ENCODE measurements at regions not wholly inside any gene's neighbourhood (a gene's known extent, or its start where the extent isn't known, plus 50 kb on each side); places are given as distances from the start of the nearest gene placed in this dataset.

DNA sequence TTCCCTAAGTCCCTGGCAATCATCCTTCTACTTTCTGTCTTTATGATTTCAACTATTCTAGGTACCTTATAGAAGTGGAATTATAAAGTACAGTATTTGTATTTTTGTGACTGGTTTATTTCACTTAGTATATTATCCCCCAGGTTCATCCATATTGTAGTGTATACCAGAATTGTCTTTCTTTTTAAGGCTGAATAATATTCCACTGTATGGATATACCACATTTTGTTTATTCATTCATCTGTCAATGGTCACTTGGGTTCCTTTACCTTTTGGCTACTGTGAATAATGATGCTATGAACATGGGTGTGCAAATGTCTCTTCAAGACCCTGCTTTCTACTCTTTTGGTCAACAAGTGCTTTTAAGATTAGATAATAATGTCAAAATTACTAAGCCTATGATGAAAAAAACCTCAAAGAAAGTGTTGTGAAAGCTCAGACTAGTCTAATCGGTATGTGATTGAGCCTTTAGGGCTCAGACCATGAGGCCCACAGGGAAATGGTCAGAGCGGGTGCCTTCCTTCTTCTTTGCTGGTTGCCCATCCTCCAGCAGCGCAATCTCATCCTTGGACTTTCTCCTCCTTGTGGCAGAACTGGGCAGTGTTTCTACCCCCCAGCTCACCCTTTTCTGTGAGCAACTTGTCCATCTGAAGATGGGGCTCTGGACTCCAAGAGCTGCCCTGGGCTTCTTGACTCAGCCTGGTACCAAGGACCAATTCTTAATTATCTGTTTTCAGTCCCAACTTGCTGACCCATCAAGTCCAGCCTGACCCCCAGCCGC lies 105.4 kb downstream of the TTC8 start:
- H3K4me3 Mint-ChIP-seq (ENCODE audit: unreplicated experiment) = no peak overlapping the region
- no peak for DNase-seq (ENCODE audit: low spot score)
- TF ChIP-seq, protein P1, sequence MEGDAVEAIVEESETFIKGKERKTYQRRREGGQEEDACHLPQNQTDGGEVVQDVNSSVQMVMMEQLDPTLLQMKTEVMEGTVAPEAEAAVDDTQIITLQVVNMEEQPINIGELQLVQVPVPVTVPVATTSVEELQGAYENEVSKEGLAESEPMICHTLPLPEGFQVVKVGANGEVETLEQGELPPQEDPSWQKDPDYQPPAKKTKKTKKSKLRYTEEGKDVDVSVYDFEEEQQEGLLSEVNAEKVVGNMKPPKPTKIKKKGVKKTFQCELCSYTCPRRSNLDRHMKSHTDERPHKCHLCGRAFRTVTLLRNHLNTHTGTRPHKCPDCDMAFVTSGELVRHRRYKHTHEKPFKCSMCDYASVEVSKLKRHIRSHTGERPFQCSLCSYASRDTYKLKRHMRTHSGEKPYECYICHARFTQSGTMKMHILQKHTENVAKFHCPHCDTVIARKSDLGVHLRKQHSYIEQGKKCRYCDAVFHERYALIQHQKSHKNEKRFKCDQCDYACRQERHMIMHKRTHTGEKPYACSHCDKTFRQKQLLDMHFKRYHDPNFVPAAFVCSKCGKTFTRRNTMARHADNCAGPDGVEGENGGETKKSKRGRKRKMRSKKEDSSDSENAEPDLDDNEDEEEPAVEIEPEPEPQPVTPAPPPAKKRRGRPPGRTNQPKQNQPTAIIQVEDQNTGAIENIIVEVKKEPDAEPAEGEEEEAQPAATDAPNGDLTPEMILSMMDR (IDR thresholded peaks at IDR 0.05; ENCODE audit: unreplicated experiment) = no peak
- H3K27ac Mint-ChIP-seq (ENCODE audit: unreplicated experiment) = no peak overlapping the region
- H3K9me3 Mint-ChIP-seq (ENCODE audit: unreplicated experiment) = peaks cover 5% of the 10 kb centered on the region
- H3K36me3 Mint-ChIP-seq (ENCODE audit: low read depth, unreplicated experiment) = no peaks in the 10 kb centered on the region
- peaks cover 2% of the 10 kb centered on the region for H3K27me3 Mint-ChIP-seq (ENCODE audit: unreplicated experiment)
- no peaks in the 10 kb centered on the region for H3K4me1 Mint-ChIP-seq (ENCODE audit: unreplicated experiment)

DNA sequence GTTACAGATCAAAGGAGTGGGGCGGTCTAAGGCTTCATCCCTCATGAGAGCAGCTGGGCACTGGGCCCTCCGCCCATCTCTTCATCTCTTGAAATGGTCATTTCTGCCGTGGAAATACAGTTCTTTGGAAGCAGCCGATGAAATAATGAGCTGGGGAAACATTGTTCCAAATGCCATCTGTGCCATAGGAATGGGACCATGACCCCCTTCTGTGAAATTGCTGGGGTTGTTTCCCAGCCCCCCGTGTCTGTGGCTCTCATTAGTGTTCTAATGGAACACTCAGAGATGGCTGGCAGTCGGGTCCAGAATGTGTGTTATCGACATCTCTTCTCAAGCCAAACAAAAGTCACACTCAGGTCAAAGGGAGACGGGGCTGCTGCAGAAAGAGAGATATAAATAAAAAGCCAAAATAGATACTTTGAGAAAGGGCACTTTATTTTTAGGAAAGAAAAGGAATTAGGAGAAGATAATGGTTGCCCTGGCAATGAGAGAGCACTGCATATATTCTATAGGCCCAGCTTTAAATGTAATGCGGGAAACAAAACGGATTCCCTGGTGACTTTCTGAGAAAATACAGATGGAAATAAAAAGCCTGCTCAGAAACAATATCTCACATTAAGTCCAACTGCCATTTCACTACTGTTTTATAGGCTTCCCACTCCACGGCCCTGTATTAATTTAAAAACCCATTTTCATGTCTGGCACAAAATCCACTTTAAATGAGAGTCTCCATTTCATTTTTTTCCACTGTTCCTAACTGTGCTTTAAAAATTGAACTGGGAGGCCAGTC lies 107.1 kb downstream of the TTC8 start:
- DNase-seq (ENCODE audit: low spot score) = no peak
- Mint-ChIP-seq H3K9me3 (ENCODE audit: unreplicated experiment) (peaks cover 5% of the 10 kb centered on the region), H3K27ac (ENCODE audit: unreplicated experiment) (no peak overlapping the region), H3K36me3 (ENCODE audit: low read depth, unreplicated experiment) (no peaks in the 10 kb centered on the region), H3K4me3 (ENCODE audit: unreplicated experiment) (no peak overlapping the region), H3K4me1 (ENCODE audit: unreplicated experiment) (no peaks in the 10 kb centered on the region), H3K27me3 (ENCODE audit: unreplicated experiment) (peaks cover 2% of the 10 kb centered on the region)
- TF ChIP-seq, protein P1 (IDR thresholded peaks at IDR 0.05; ENCODE audit: unreplicated experiment) = no peak

DNA sequence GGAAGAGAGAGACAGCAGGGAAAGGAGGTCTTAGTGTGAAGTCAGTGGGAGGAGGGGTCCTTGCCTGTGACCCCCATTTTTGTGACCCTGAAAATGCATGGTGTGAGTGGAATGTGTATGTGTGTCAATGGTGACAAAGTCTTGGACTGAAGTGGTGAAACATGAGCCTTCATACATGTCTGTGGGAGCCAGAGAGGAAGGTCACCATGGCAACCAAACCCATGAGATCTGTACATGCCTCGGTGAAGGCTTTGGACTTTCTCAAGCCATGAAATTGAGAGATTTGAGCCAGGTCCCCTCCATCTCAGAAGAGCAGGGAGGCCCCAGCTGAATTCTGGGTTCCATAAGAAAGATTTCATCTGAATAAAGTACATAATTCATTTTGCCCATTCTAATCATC lies 108.7 kb downstream of the TTC8 start:
- Mint-ChIP-seq H3K4me3 (ENCODE audit: unreplicated experiment) (no peak overlapping the region), H3K27ac (ENCODE audit: unreplicated experiment) (no peak overlapping the region), H3K36me3 (ENCODE audit: low read depth, unreplicated experiment) (no peaks in the 10 kb centered on the region), H3K4me1 (ENCODE audit: unreplicated experiment) (no peaks in the 10 kb centered on the region), H3K27me3 (ENCODE audit: unreplicated experiment) (peaks cover 2% of the 10 kb centered on the region), H3K9me3 (ENCODE audit: unreplicated experiment) (peaks cover 5% of the 10 kb centered on the region)
- TF ChIP-seq, protein P1 (IDR thresholded peaks at IDR 0.05; ENCODE audit: unreplicated experiment) = no peak
- DNase-seq (ENCODE audit: low spot score) = no peak

DNA sequence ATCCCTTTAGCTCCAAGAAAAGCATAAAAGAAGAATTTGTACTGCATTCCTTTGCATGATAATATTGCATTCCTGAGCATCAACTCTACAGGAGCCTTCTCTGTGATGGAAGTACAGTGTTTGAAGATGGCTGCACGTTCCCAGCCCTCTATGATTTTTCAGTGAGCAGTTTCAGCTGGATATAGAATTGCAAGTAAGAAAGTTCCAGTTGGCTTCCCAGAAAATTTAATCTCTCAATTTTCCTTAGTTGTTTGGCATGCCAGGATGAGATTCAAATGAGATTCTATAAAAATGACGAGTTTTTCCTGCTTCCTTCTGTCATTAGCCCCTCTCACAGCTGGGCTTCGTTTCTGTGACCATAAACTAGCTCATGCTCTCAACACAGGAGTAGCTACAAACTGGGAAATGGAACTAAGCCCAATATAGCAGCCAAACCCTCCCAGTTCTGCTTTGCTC lies 109.9 kb downstream of the TTC8 start:
- H3K27me3 Mint-ChIP-seq (ENCODE audit: unreplicated experiment) = peaks cover 2% of the 10 kb centered on the region
- TF ChIP-seq, protein P1 (IDR thresholded peaks at IDR 0.05; ENCODE audit: unreplicated experiment) = no peak
- DNase-seq (ENCODE audit: low spot score) = no peak
- no peak overlapping the region for H3K4me3 Mint-ChIP-seq (ENCODE audit: unreplicated experiment)
- H3K36me3 Mint-ChIP-seq (ENCODE audit: low read depth, unreplicated experiment) = no peaks in the 10 kb centered on the region
- no peaks in the 10 kb centered on the region for H3K4me1 Mint-ChIP-seq (ENCODE audit: unreplicated experiment)
- H3K9me3 Mint-ChIP-seq (ENCODE audit: unreplicated experiment) = peaks cover 5% of the 10 kb centered on the region
- no peak overlapping the region for H3K27ac Mint-ChIP-seq (ENCODE audit: unreplicated experiment)

DNA sequence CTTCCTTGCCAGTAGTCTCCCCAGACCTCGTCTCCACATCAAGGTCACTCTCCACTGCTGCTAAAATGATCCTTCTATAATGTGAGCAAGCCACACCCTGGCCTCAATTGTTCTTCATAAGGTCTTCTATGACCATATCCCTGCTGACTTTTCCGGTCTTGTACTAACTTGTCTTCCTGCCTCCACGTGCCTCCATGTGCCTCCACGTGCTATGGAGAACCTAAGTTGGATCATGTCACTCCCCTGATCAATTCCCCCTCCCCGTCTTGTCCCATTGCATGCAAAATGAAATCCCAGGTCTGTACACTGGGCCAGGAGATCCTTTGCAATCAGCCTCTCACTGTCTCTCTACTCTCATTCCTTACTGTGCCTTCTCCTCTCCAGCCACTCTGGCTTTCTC lies 110.6 kb downstream of the TTC8 start:
- peaks cover 2% of the 10 kb centered on the region for H3K27me3 Mint-ChIP-seq (ENCODE audit: unreplicated experiment)
- no peaks in the 10 kb centered on the region for H3K9me3 Mint-ChIP-seq (ENCODE audit: unreplicated experiment)
- DNase-seq (ENCODE audit: low spot score) = no peak
- no peaks in the 10 kb centered on the region for H3K4me1 Mint-ChIP-seq (ENCODE audit: unreplicated experiment)
- TF ChIP-seq, protein P1 (IDR thresholded peaks at IDR 0.05; ENCODE audit: unreplicated experiment) = no peak
- H3K4me3 Mint-ChIP-seq (ENCODE audit: unreplicated experiment) = no peak overlapping the region
- no peak overlapping the region for H3K27ac Mint-ChIP-seq (ENCODE audit: unreplicated experiment)
- H3K36me3 Mint-ChIP-seq (ENCODE audit: low read depth, unreplicated experiment) = no peaks in the 10 kb centered on the region

Measured in endothelial cell (in vitro differentiated cells).